ENCODE measurements at regions not wholly inside any gene's neighbourhood (a gene's known extent, or its start where the extent isn't known, plus 50 kb on each side); places are given as distances from the start of the nearest gene placed in this dataset.

- no peaks in the 10 kb centered on the region for H3K36me3 Mint-ChIP-seq (ENCODE audit: low read depth)
- no peaks in the 10 kb centered on the region for H3K9me3 Mint-ChIP-seq
- H3K27me3 Mint-ChIP-seq = no peaks in the 10 kb centered on the region
- no peak for DNase-seq
- H3K27ac Mint-ChIP-seq = no peak overlapping the region
- H3K4me3 Mint-ChIP-seq = no peak overlapping the region
- ATAC-seq = no peak
- H3K4me1 Mint-ChIP-seq = no peaks in the 10 kb centered on the region
These were observed 125.0 kb upstream of the APC start for GRCh38 chr5:112612663-112613062.

DNA sequence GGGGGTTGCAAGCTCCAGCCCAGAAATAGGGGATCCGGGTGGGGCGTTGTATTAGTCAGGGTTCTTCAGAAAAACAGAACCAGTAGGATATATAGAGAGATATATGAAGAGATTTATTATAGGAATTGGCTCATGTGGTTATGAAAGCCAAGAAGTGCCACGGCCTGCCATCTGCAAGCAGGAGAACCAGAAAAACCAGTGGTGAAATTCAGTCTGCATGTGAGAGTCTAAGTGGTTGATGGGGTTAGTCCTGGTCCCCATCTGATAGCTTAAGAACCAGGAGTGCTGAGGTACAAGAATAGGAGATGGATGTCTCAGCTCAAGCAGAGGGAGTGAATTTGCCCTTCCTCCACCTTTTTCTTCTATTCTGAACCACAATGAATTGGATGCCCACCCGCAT is 123.4 kb upstream of the APC start:
- Mint-ChIP-seq H3K27ac (no peak overlapping the region), H3K36me3 (ENCODE audit: low read depth) (no peaks in the 10 kb centered on the region), H3K27me3 (no peaks in the 10 kb centered on the region)

GRCh38 chr5:112614986-112615385 is 122.7 kb upstream of the APC start:
- Mint-ChIP-seq H3K9me3 (no peaks in the 10 kb centered on the region), H3K4me1 (no peaks in the 10 kb centered on the region)

More for the DNA sequence above, 123.4 kb upstream of the APC start:
- DNase-seq (no peak), ATAC-seq (no peak)
- Mint-ChIP-seq H3K4me3 (no peak overlapping the region), H3K9me3 (no peaks in the 10 kb centered on the region), H3K4me1 (no peaks in the 10 kb centered on the region)

GRCh38 chr5:112616812-112617547 is 120.7 kb upstream of the APC start:
- H3K36me3 Mint-ChIP-seq (ENCODE audit: low read depth) = no peaks in the 10 kb centered on the region
- H3K9me3 Mint-ChIP-seq = no peaks in the 10 kb centered on the region
- no peak overlapping the region for H3K4me3 Mint-ChIP-seq
- H3K27me3 Mint-ChIP-seq = peaks cover 2% of the 10 kb centered on the region
- ATAC-seq (no peak), DNase-seq (no peak)
- no peaks in the 10 kb centered on the region for H3K4me1 Mint-ChIP-seq
- H3K27ac Mint-ChIP-seq = no peak overlapping the region

More at GRCh38 chr5:112614986-112615385, 122.7 kb upstream of the APC start:
- H3K36me3 Mint-ChIP-seq (ENCODE audit: low read depth) = no peaks in the 10 kb centered on the region
- no peak overlapping the region for H3K27ac Mint-ChIP-seq
- DNase-seq (no peak), ATAC-seq (no peak)
- no peaks in the 10 kb centered on the region for H3K27me3 Mint-ChIP-seq
- no peak overlapping the region for H3K4me3 Mint-ChIP-seq

GRCh38 chr5:112625246-112625645 is 112.4 kb upstream of the APC start:
- Mint-ChIP-seq H3K27me3 (peaks cover 25% of the 10 kb centered on the region), H3K4me3 (no peak overlapping the region), H3K36me3 (ENCODE audit: low read depth) (no peaks in the 10 kb centered on the region), H3K27ac (no peak overlapping the region), H3K9me3 (no peaks in the 10 kb centered on the region), H3K4me1 (no peaks in the 10 kb centered on the region)
- DNase-seq (no peak), ATAC-seq (no peak)

DNA sequence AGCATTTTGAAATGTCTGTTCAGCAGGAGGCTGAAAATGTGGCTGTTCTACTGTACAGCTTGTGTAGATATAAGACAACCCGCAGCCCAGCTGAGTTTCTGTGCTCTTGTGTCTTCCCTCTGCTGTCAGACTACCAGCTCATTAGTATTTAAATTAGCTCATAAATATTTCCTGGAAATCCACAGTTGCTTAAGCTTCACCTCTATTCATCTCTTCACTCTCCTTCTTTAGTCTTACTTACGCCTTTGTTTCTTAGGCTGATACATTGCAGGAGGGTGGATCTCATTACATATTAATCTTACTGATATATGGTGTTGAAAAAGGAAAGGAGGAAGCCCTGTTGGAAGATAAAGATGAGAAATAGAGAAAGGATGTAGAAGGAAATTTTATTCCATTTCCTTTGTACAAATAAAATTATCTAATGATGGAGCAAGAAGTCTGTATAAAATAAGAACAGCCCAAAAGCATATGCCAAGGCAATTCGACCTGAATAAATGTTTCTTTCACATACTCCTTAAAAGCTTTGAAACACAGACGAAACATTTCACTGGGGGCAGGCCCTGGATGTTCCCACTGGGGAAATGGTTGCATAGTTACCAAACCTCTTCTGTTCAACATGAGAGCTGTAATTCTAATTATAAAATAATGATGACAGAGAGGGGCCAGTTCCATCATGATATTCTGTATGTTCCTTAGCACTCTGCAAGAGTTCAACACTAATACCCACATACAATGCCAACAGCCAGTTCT is 111.8 kb upstream of the APC start:
- Mint-ChIP-seq H3K27me3 (peaks cover 28% of the 10 kb centered on the region), H3K9me3 (no peaks in the 10 kb centered on the region), H3K27ac (no peak overlapping the region), H3K4me1 (no peaks in the 10 kb centered on the region), H3K4me3 (no peak overlapping the region), H3K36me3 (ENCODE audit: low read depth) (no peaks in the 10 kb centered on the region)
- no peak for DNase-seq
- no peak for ATAC-seq

- no peak for ATAC-seq
- H3K36me3 Mint-ChIP-seq (ENCODE audit: low read depth) = no peaks in the 10 kb centered on the region
- no peak overlapping the region for H3K4me3 Mint-ChIP-seq
- no peak for DNase-seq
- H3K27ac Mint-ChIP-seq = no peak overlapping the region
- H3K9me3 Mint-ChIP-seq = peaks cover under 1% of the 10 kb centered on the region
- H3K27me3 Mint-ChIP-seq = peaks cover 31% of the 10 kb centered on the region
- no peaks in the 10 kb centered on the region for H3K4me1 Mint-ChIP-seq
These were observed 111.0 kb upstream of the APC start for GRCh38 chr5:112626715-112627114.

GRCh38 chr5:112628214-112628980 is 109.3 kb upstream of the APC start:
- Mint-ChIP-seq H3K4me1 (no peaks in the 10 kb centered on the region), H3K4me3 (no peak overlapping the region), H3K36me3 (ENCODE audit: low read depth) (no peaks in the 10 kb centered on the region), H3K27me3 (peaks cover 35% of the 10 kb centered on the region), H3K9me3 (peaks cover 10% of the 10 kb centered on the region), H3K27ac (no peak overlapping the region)
- DNase-seq (no peak), ATAC-seq (no peak)

GRCh38 chr5:112630246-112631009 is 107.3 kb upstream of the APC start:
- H3K4me3 Mint-ChIP-seq = no peak overlapping the region
- DNase-seq = no peak
- H3K27me3 Mint-ChIP-seq = peaks cover 31% of the 10 kb centered on the region
- no peaks in the 10 kb centered on the region for H3K4me1 Mint-ChIP-seq
- H3K9me3 Mint-ChIP-seq = peaks cover 14% of the 10 kb centered on the region
- H3K36me3 Mint-ChIP-seq (ENCODE audit: low read depth) = no peaks in the 10 kb centered on the region
- H3K27ac Mint-ChIP-seq = no peak overlapping the region
- ATAC-seq = no peak

DNA sequence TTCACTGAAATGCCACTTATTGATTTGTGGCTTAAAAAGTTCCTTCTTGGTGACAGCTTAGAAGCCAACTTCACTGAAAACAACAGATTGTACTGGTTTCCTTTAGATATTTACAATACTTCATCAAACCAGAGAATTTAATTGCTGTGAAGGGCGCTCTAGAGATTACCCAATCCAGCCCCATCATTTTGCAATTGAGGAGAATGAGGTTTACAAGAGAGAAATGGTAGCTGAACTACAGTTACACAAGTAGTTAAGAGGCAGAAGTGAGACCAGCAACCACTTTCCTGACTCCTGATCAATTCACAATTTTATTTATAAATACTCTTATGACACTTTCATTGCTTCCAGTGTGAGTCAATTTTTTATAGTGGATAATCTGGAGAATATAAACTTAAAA is 103.5 kb upstream of the APC start:
- Mint-ChIP-seq H3K27me3 (peaks cover 24% of the 10 kb centered on the region), H3K36me3 (ENCODE audit: low read depth) (no peaks in the 10 kb centered on the region), H3K9me3 (peaks cover 14% of the 10 kb centered on the region), H3K4me1 (no peaks in the 10 kb centered on the region), H3K27ac (no peak overlapping the region), H3K4me3 (no peak overlapping the region)
- DNase-seq = no peak
- ATAC-seq = no peak

GRCh38 chr5:112634796-112635195 is 102.9 kb upstream of the APC start:
- no peaks in the 10 kb centered on the region for H3K36me3 Mint-ChIP-seq (ENCODE audit: low read depth)
- peaks cover 14% of the 10 kb centered on the region for H3K9me3 Mint-ChIP-seq
- H3K27ac Mint-ChIP-seq = no peak overlapping the region
- DNase-seq (no peak), ATAC-seq (no peak)
- H3K4me3 Mint-ChIP-seq = no peak overlapping the region
- H3K27me3 Mint-ChIP-seq = peaks cover 21% of the 10 kb centered on the region
- H3K4me1 Mint-ChIP-seq = no peaks in the 10 kb centered on the region

- Mint-ChIP-seq H3K4me1 (no peaks in the 10 kb centered on the region), H3K36me3 (ENCODE audit: low read depth) (no peaks in the 10 kb centered on the region), H3K4me3 (no peak overlapping the region), H3K27me3 (peaks cover 18% of the 10 kb centered on the region), H3K9me3 (peaks cover 14% of the 10 kb centered on the region), H3K27ac (no peak overlapping the region)
- DNase-seq (no peak), ATAC-seq (no peak)
These were observed 102.4 kb upstream of the APC start for GRCh38 chr5:112635276-112635675.

GRCh38 chr5:112635771-112636731 is 101.6 kb upstream of the APC start:
- H3K9me3 Mint-ChIP-seq = peaks cover 14% of the 10 kb centered on the region
- no peak for ATAC-seq
- H3K4me3 Mint-ChIP-seq = no peak overlapping the region
- no peak overlapping the region for H3K27ac Mint-ChIP-seq
- no peaks in the 10 kb centered on the region for H3K36me3 Mint-ChIP-seq (ENCODE audit: low read depth)
- peaks cover 11% of the 10 kb centered on the region for H3K27me3 Mint-ChIP-seq
- H3K4me1 Mint-ChIP-seq = no peaks in the 10 kb centered on the region
- no peak for DNase-seq
